Cerebellar cortex (tissue), 1 donor: ENCODE measurements at regions not wholly inside any gene's neighbourhood (a gene's known extent, or its start where the extent isn't known, plus 50 kb on each side); places are given as distances from the start of the nearest gene placed in this dataset.

Experiments used
- DNase-seq: peaks from one replicate; pipeline ENCODE4 v3.0.0-alpha.2; 2015; ENCODE audit warnings: low spot score

GRCh38 chr9:84393266-84393950 is 52.9 kb upstream of the SLC28A3 start:
- DNase-seq = no peak

GRCh38 chr9:84394036-84394435 is 53.5 kb upstream of the SLC28A3 start:
- DNase-seq = no peak

GRCh38 chr9:84397151-84397728 is 56.7 kb upstream of the SLC28A3 start:
- DNase-seq = peak; percentile 74

- no peak for DNase-seq
Observed at GRCh38 chr9:84397822-84398221, 57.3 kb upstream of the SLC28A3 start.

GRCh38 chr9:84402517-84402916 is 62.0 kb upstream of the SLC28A3 start:
- DNase-seq = no peak

- no peak for DNase-seq
Observed at GRCh38 chr9:84403288-84403687, 62.7 kb upstream of the SLC28A3 start.

GRCh38 chr9:84404095-84404686 is 63.6 kb upstream of the SLC28A3 start:
- DNase-seq = no peak

GRCh38 chr9:84405667-84406066 is 65.1 kb upstream of the SLC28A3 start:
- no peak for DNase-seq

- no peak for DNase-seq
Observed at GRCh38 chr9:84408416-84408815, 67.9 kb upstream of the SLC28A3 start.

GRCh38 chr9:84411683-84412267 is 71.2 kb upstream of the SLC28A3 start:
- DNase-seq = no peak

- no peak for DNase-seq
Observed at GRCh38 chr9:84412654-84413053, 72.1 kb upstream of the SLC28A3 start.

- DNase-seq = no peak
Observed at GRCh38 chr9:84413301-84413700, 72.7 kb upstream of the SLC28A3 start.

- DNase-seq = no peak
Observed at GRCh38 chr9:84419031-84419602, 78.6 kb upstream of the SLC28A3 start.

- no peak for DNase-seq
Observed at GRCh38 chr9:84424931-84425330, 84.4 kb upstream of the SLC28A3 start.

GRCh38 chr9:84432746-84433145 is 92.2 kb upstream of the SLC28A3 start:
- DNase-seq = no peak

- DNase-seq = no peak
Observed at GRCh38 chr9:84435902-84436301, 95.3 kb upstream of the SLC28A3 start.

- DNase-seq = no peak
Observed at GRCh38 chr9:84436386-84437109, 96.0 kb upstream of the SLC28A3 start.

GRCh38 chr9:84438391-84438790 is 97.8 kb upstream of the SLC28A3 start:
- no peak for DNase-seq

- no peak for DNase-seq
Observed at GRCh38 chr9:84439250-84439649, 98.7 kb upstream of the SLC28A3 start.

- no peak for DNase-seq
Observed at GRCh38 chr9:84442712-84443111, 102.2 kb upstream of the SLC28A3 start.

GRCh38 chr9:84445737-84446136 is 105.2 kb upstream of the SLC28A3 start:
- no peak for DNase-seq

GRCh38 chr9:84447305-84447704 is 106.7 kb upstream of the SLC28A3 start:
- no peak for DNase-seq
